Lower leg skin (tissue), 3 donors: ENCODE measurements at regions not wholly inside any gene's neighbourhood (a gene's known extent, or its start where the extent isn't known, plus 50 kb on each side); places are given as distances from the start of the nearest gene placed in this dataset.

ENCODE experiments used
- POLR2A ChIP-seq, 2 donors: fragments of 450-650 bp; IDR thresholded peaks; one replicate each; pipeline ENCODE4 v1.6.1; 2016 to 2017; ENCODE audit warnings: antibody characterized with exemption in 2 of 2, mild to moderate bottlenecking in 1 of 2, moderate library complexity in 1 of 2
- TF ChIP-seq, protein P1 (sequence below), 3 donors: fragments of 450-650 bp; IDR thresholded peaks; one replicate each; pipeline ENCODE4 v1.5.1; 2016; ENCODE audit warnings: antibody characterized with exemption in 3 of 3, mild to moderate bottlenecking in 3 of 3, moderate library complexity in 2 of 3

DNA sequence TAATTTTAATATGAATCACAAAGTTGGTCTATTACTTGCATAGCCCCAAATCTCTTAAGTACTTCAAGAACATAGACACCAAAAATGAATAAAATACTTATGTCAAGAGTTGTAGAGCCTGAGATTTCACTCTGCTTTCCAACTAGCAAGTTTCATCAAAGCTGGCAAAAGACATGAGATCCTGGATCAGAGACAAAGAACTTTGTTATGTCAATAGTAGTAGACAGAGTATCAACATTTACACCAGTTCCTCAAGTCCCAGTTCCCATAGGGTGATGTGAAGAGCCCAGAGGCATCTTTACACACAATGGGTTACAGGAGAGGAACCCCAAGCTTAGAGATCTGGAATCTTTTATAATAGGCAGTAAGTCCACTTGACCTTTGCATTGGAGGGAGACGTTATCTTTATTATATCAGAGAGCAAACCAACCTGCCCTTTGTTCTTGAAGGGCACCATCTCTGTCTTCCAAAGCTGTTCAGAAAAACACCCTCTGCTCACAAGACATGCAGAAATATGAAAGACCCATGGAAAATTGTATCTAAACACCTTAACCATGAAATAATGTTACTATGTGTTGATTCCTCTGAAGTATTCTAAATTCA is 174.4 kb upstream of the GALNT2 start:
- no peak for TF ChIP-seq POLR2A (IDR thresholded peaks at IDR 0.05)
- TF ChIP-seq, protein P1, sequence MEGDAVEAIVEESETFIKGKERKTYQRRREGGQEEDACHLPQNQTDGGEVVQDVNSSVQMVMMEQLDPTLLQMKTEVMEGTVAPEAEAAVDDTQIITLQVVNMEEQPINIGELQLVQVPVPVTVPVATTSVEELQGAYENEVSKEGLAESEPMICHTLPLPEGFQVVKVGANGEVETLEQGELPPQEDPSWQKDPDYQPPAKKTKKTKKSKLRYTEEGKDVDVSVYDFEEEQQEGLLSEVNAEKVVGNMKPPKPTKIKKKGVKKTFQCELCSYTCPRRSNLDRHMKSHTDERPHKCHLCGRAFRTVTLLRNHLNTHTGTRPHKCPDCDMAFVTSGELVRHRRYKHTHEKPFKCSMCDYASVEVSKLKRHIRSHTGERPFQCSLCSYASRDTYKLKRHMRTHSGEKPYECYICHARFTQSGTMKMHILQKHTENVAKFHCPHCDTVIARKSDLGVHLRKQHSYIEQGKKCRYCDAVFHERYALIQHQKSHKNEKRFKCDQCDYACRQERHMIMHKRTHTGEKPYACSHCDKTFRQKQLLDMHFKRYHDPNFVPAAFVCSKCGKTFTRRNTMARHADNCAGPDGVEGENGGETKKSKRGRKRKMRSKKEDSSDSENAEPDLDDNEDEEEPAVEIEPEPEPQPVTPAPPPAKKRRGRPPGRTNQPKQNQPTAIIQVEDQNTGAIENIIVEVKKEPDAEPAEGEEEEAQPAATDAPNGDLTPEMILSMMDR (IDR thresholded peaks at IDR 0.05): no peak
